NB4 (cell line): ENCODE measurements at regions not wholly inside any gene's neighbourhood (a gene's known extent, or its start where the extent isn't known, plus 50 kb on each side); places are given as distances from the start of the nearest gene placed in this dataset.

ENCODE experiments used
- DNase-seq: peaks from one replicate; pipeline ENCODE4 v3.0.0; 2010; ENCODE audit warnings: low read depth
- H3K4me3 ChIP-seq: one replicate; pipeline ENCODE4 v1.5.1; 2011; ENCODE audit warnings: mild to moderate bottlenecking, low read depth, low read length, moderate library complexity
- CTCF ChIP-seq: IDR thresholded peaks from one replicate; pipeline ENCODE4 v1.5.1; 2012; ENCODE audit warnings: low read depth, low read length
- MAX ChIP-seq: IDR thresholded peaks from 2 replicates; pipeline ENCODE4 v1.6.1; 2011; ENCODE audit warnings: low read depth, low read length
- MYC ChIP-seq: IDR thresholded peaks from 2 replicates; pipeline ENCODE4 v1.6.1; 2011; ENCODE audit warnings: low read depth, low read length
- POLR2A ChIP-seq: IDR thresholded peaks from 2 replicates; pipeline ENCODE4 v1.6.1; 2011; ENCODE audit warnings: mild to moderate bottlenecking; ENCODE audit not compliant: insufficient read length; ENCODE audit errors: extremely low read depth

GRCh38 chr4:115607311-115607710 lies 493.9 kb upstream of the NDST4 start:
- H3K4me3 ChIP-seq, result no peak overlapping the region
- DNase-seq, result no peak
- no peak for TF ChIP-seq MYC
- no peak for TF ChIP-seq MAX
- no peak for TF ChIP-seq POLR2A
- TF ChIP-seq CTCF, result no peak

- no peak for TF ChIP-seq POLR2A
- peak; percentile 1 for DNase-seq
- H3K4me3 ChIP-seq, result no peak overlapping the region
These were observed 483.0 kb upstream of the NDST4 start for GRCh38 chr4:115596265-115597001.

GRCh38 chr4:115580901-115581300 lies 467.5 kb upstream of the NDST4 start:
- H3K4me3 ChIP-seq, result no peak overlapping the region
- TF ChIP-seq MYC (no peak), MAX (no peak)

DNA sequence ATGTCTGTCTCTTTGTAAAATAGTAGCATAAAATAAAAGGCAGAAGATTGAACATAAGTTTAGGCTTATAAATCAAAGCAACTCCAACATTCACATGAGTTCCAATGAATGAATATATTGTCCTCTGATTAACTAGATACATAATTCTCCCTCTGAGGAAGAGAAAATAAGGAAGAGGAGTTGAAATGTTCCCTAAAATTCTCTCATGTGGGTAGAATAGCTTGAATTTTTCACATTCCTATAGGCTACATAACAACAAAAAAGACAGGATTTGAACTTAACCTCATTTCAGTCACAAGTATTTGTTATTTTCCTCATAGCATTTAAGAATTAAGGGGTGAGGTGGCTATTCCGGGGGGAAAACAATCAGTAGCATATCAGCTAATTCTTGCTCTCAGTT lies 462.4 kb upstream of the NDST4 start:
- no peak overlapping the region for H3K4me3 ChIP-seq
- TF ChIP-seq MYC, result no peak
- TF ChIP-seq MAX, result no peak
- TF ChIP-seq POLR2A, result no peak
- TF ChIP-seq CTCF, result no peak
- no peak for DNase-seq

More at GRCh38 chr4:115580901-115581300, 467.5 kb upstream of the NDST4 start:
- no peak for DNase-seq

DNA sequence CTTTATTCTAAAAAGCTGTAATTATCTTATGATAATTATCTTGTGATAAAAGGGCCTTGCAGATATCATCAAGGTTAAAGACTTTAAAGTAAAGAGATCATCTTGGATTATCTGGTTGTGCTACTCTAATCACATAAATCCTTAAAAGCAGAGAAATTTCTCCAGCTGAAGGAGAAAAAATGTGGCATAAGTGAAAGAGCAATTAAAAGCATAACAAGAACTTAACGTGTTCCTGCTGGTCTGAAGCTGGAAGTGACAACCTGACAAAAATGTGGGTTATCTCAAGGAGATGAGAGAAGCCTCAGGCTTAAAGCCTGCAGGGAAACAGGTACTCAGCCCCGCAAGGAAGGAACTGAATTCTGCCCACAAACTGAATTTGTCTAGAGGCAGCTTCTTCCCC lies 449.1 kb upstream of the NDST4 start:
- no peak for DNase-seq
- TF ChIP-seq CTCF, result no peak
- TF ChIP-seq MAX, result no peak
- no peak for TF ChIP-seq POLR2A
- TF ChIP-seq MYC, result no peak

DNA sequence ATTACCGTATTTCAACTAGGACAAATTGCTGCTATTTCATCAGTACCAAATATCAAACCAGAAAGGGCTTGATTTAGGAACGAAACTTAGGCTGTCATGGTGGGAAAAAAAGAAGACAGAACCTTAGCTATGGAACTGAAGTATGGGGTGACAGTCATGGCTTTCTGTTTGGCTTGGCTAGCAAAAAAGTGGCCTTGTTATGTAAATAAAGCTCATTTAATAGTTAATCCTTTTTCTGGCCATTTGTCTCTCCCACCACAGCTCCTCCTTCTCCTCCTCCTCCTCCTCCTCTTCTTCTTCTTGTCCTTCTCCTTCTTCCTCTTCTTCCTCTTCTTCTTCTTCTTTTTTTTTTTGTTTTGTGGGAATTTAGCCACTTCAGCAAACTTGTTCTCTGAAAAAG lies 434.7 kb upstream of the NDST4 start:
- DNase-seq, result no peak
- TF ChIP-seq POLR2A (no peak), MAX (no peak)
- H3K4me3 ChIP-seq, result no peak overlapping the region

More for the DNA sequence above, 449.1 kb upstream of the NDST4 start:
- no peak overlapping the region for H3K4me3 ChIP-seq

- no peak overlapping the region for H3K4me3 ChIP-seq
These were observed 424.0 kb upstream of the NDST4 start for GRCh38 chr4:115537387-115537786.

More at GRCh38 chr4:115537387-115537786, 424.0 kb upstream of the NDST4 start:
- TF ChIP-seq POLR2A (no peak), MYC (no peak), MAX (no peak), CTCF (no peak)
- peak; percentile 7 for DNase-seq
